ENCODE measurements at regions not wholly inside any gene's neighbourhood (a gene's known extent, or its start where the extent isn't known, plus 50 kb on each side); places are given as distances from the start of the nearest gene placed in this dataset.

- DNase-seq (ENCODE audit: low spot score) = peak; percentile 35
These were observed 1342.2 kb downstream of the BRD1 start for GRCh38 chr22:48485149-48486133.

GRCh38 chr22:48483764-48484528 lies 1343.7 kb downstream of the BRD1 start:
- DNase-seq (ENCODE audit: low spot score) = peak; percentile 39

GRCh38 chr22:48482771-48483170 lies 1344.9 kb downstream of the BRD1 start:
- DNase-seq (ENCODE audit: low spot score) = no peak

- DNase-seq (ENCODE audit: low spot score) = peak; percentile 1
These were observed 1345.5 kb downstream of the BRD1 start for GRCh38 chr22:48482198-48482597.

- DNase-seq (ENCODE audit: low spot score) = peak; percentile 0
These were observed 1345.9 kb downstream of the BRD1 start for GRCh38 chr22:48481748-48482147.

- no peak for DNase-seq (ENCODE audit: low spot score)
These were observed 1349.0 kb downstream of the BRD1 start for GRCh38 chr22:48478529-48479265.

- no peak for DNase-seq (ENCODE audit: low spot score)
These were observed 1349.5 kb downstream of the BRD1 start for GRCh38 chr22:48478124-48478523.

- DNase-seq (ENCODE audit: low spot score) = peak; percentile 43
These were observed 1350.5 kb downstream of the BRD1 start for GRCh38 chr22:48477031-48477721.

GRCh38 chr22:48476577-48476976 lies 1351.1 kb downstream of the BRD1 start:
- DNase-seq (ENCODE audit: low spot score) = no peak

GRCh38 chr22:48475661-48476345 lies 1351.9 kb downstream of the BRD1 start:
- DNase-seq (ENCODE audit: low spot score) = no peak

GRCh38 chr22:48474881-48475280 lies 1352.8 kb downstream of the BRD1 start:
- no peak for DNase-seq (ENCODE audit: low spot score)

GRCh38 chr22:48473202-48473601 lies 1354.5 kb downstream of the BRD1 start:
- DNase-seq (ENCODE audit: low spot score) = no peak

- peak; percentile 40 for DNase-seq (ENCODE audit: low spot score)
These were observed 1363.4 kb downstream of the BRD1 start for GRCh38 chr22:48464246-48464645.

GRCh38 chr22:48459859-48460823 lies 1367.5 kb downstream of the BRD1 start:
- no peak for DNase-seq (ENCODE audit: low spot score)

GRCh38 chr22:48459259-48459658 lies 1368.4 kb downstream of the BRD1 start:
- no peak for DNase-seq (ENCODE audit: low spot score)

GRCh38 chr22:48456449-48456848 lies 1371.2 kb downstream of the BRD1 start:
- no peak for DNase-seq (ENCODE audit: low spot score)

- no peak for DNase-seq (ENCODE audit: low spot score)
These were observed 1373.8 kb downstream of the BRD1 start for GRCh38 chr22:48453751-48454485.

- no peak for DNase-seq (ENCODE audit: low spot score)
These were observed 1374.5 kb downstream of the BRD1 start for GRCh38 chr22:48453171-48453570.

- DNase-seq (ENCODE audit: low spot score) = no peak
These were observed 1374.9 kb downstream of the BRD1 start for GRCh38 chr22:48452766-48453165.
